Upper lobe of left lung (tissue), 6 donors: ENCODE measurements at regions not wholly inside any gene's neighbourhood (a gene's known extent, or its start where the extent isn't known, plus 50 kb on each side); places are given as distances from the start of the nearest gene placed in this dataset.

Experiments
- ATAC-seq, 2 donors: fragments of 200-7000 bp; cut with Tn5 transposase; one replicate each; pipeline ENCODE4 v1.9.1; 2022; ENCODE audit warnings: mild to moderate bottlenecking in 2 of 2, moderate library complexity in 2 of 2; ENCODE audit not compliant: low FRiP score in 2 of 2
- DNase-seq, 2 donors: peaks; one replicate each; pipeline ENCODE4 v3.0.0-alpha.2; 2019 to 2020
- H3K27ac ChIP-seq, 4 donors: fragments of 200-600 bp; sonication (generic); one replicate each; pipeline ENCODE4 v1.5.1; 2016 to 2019
- H3K27me3 ChIP-seq, 4 donors: fragments of 200-600 bp; sonication (generic); one replicate each; pipeline ENCODE4 v1.5.1; 2017 to 2019
- H3K36me3 ChIP-seq, 4 donors: fragments of 200-600 bp; sonication (generic); one replicate each; pipeline ENCODE4 v1.5.1; 2016 to 2019
- H3K4me1 ChIP-seq, 4 donors: fragments of 200-600 bp; sonication (generic); one replicate each; pipeline ENCODE4 v1.5.1; 2018 to 2019
- H3K4me3 ChIP-seq, 4 donors: fragments of 200-600 bp; sonication (generic); one replicate each; pipeline ENCODE4 v1.5.1; 2017 to 2019; ENCODE audit warnings: mild to moderate bottlenecking in 2 of 4, moderate library complexity in 1 of 4
- H3K9me3 ChIP-seq, 4 donors: fragments of 200-600 bp; sonication (generic); one replicate each; pipeline ENCODE4 v1.5.1; 2018 to 2019
- CTCF ChIP-seq, 6 experiments: fragments of 450-650 bp in 4 of 6; fragments of 200-600 bp in 2 of 6; sonication (generic) in 2 of 6; IDR thresholded peaks; one replicate each; pipeline ENCODE4 v1.5.1; 2016 to 2019; ENCODE audit warnings: antibody characterized with exemption in 6 of 6
- EP300 ChIP-seq, 4 donors: sonication (generic); formaldehyde crosslinking; IDR thresholded peaks; one replicate each; pipeline ENCODE4 v1.5.1; 2017; ENCODE audit warnings: antibody characterized with exemption in 4 of 4, control low read depth in 2 of 4
- POLR2A ChIP-seq, 4 donors: fragments of 450-650 bp; IDR thresholded peaks; one replicate each; pipeline ENCODE4 v1.5.1; 2016 to 2017; ENCODE audit warnings: antibody characterized with exemption in 4 of 4, mild to moderate bottlenecking in 2 of 4
- POLR2AphosphoS5 ChIP-seq, 2 donors: sonication (generic); formaldehyde crosslinking; IDR thresholded peaks; one replicate each; pipeline ENCODE4 v1.5.1; 2017; ENCODE audit warnings: antibody characterized with exemption in 2 of 2
- WGBS, 2 donors: methylation state at CpG; one replicate each; pipeline ENCODE4 v1.1.5; 2017 to 2018; 5-methylcytosine and 5-hydroxymethylcytosine counted together
- donor health status: DM: no; HTN: no; CAD: no; lungs with moderate emphysema.
- donor health status: DM: no; HTN: yes; CAD: no; lungs with severe emphysema.

DNA sequence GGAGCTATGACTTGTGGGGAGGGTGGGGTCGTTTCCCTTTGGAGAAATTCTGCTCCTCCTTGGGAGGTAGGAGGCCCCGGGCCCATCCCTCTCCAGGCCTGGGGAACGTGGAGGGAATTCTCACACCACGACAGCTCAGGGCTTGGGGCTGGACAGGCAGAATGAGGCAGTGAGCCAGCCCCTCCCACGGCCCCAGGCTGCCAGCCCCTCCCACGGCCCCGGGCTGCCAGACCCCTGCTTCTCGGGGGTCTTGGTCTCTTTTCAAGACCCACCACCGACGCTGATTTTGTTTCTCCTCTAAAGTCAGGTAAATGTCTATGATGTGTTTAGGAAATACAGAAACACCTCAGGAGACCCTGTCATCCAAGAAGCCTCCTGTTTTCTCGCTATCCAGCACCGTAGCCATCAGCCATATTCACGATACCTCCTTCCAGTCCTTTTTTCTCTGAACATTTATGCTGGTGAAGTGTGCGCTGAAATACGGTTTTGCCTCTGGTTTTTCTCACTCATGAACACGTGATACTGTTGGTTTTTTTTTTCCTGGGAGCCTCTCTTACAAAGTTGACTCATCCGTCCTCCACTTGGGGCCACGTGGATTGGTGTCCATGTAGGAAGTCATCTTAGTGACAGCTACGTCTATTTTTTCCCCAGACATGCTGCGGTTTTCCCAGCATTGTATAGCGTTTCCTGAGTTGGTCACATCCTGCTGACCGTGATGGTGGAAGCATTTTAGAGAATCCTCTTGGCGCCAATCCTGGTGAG is 1219.6 kb downstream of the BRD1 start:
- Histone ChIP-seq H3K4me1 (no peaks in the 10 kb centered on the region), H3K27ac (no peak overlapping the region), H3K27me3 (no peaks in the 10 kb centered on the region), H3K4me3 (no peak overlapping the region), H3K36me3 (no peaks in the 10 kb centered on the region), H3K9me3 (peaks cover 0 to 5% (median 0%) of the 10 kb centered on the region in 4 donors)
- no peak for DNase-seq
- ATAC-seq, result no peak
- WGBS, 2 donors, result 55 to 59% methylated on average over 23 of the region's 23 CpGs
- TF ChIP-seq POLR2AphosphoS5 (IDR thresholded peaks at IDR 0.05) (no peak), EP300 (IDR thresholded peaks at IDR 0.05) (no peak), CTCF (IDR thresholded peaks at IDR 0.05) (no peak), POLR2A (IDR thresholded peaks at IDR 0.05) (no peak)

DNA sequence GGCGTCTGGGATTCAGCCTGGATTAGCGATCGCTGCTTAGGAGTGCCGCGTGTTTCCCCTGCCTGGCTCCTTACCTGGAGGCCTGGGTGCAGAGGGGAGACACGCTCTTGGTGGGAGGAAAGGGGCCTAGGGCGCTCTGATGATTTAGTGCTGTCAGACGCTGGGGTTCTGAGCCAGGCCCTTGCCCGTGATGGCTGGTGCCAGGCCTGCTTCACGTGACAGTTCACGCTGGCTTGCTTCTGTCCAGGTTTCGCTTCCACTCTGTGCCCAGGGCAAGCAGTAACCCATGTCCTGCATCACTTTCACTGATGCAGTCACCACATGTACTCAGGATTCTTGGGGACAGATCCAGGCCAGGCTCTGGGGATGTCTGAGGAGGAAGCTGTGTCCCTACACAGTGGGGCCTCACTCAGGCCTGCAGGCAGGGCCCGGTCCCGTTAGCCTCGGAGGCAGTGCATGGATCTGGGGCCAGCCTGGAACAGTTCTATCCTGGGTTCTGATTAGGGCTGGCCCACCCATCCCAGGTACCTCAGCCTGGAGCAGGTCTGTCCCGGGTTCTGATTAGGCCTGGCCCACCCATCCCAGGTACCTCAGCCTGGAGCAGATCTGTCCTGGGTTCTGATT is 1220.9 kb downstream of the BRD1 start:
- Histone ChIP-seq H3K9me3 (peaks cover 0 to 5% (median 0%) of the 10 kb centered on the region in 4 donors), H3K4me1 (no peaks in the 10 kb centered on the region), H3K27me3 (no peaks in the 10 kb centered on the region), H3K4me3 (no peak overlapping the region), H3K27ac (no peak overlapping the region), H3K36me3 (no peaks in the 10 kb centered on the region)
- no peak for DNase-seq
- 88 to 90% methylated on average over 9 to 16 of the region's 16 CpGs for WGBS, 2 donors
- no peak for ATAC-seq
- TF ChIP-seq POLR2A (IDR thresholded peaks at IDR 0.05) (no peak), POLR2AphosphoS5 (IDR thresholded peaks at IDR 0.05) (no peak), EP300 (IDR thresholded peaks at IDR 0.05) (no peak), CTCF (IDR thresholded peaks at IDR 0.05) (no peak)

- ATAC-seq, result no peak
- Histone ChIP-seq H3K27ac (no peak overlapping the region), H3K4me1 (no peaks in the 10 kb centered on the region), H3K9me3 (no peaks in the 10 kb centered on the region), H3K27me3 (no peaks in the 10 kb centered on the region), H3K36me3 (no peaks in the 10 kb centered on the region), H3K4me3 (no peak overlapping the region)
- TF ChIP-seq EP300 (IDR thresholded peaks at IDR 0.05) (no peak), CTCF (IDR thresholded peaks at IDR 0.05) (no peak), POLR2A (IDR thresholded peaks at IDR 0.05) (no peak), POLR2AphosphoS5 (IDR thresholded peaks at IDR 0.05) (no peak)
- 94 to 95% methylated on average over 10 to 13 of the region's 13 CpGs for WGBS, 2 donors
- no peak for DNase-seq
Measured at GRCh38 chr22:48605856-48606481, 1221.7 kb downstream of the BRD1 start.

DNA sequence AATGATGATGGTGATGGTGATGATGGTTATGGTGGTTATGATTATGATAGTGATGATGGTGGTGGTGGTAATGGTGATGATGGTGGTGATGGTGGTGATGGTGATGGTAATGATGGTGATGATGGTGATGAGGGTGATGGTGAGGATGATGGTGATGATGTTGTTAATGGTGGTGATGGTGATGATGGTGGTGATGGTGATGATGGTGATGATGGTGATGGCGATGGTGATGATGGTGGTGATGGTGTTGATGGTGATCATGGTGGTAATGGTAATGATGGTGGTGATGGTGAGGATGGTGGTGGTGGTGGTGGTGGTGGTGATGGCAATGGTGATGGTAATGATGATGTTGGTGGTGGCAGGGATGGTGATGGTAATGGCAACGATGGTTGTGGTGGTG is 1222.5 kb downstream of the BRD1 start:
- H3K9me3 ChIP-seq, result no peaks in the 10 kb centered on the region
- 85 to 91% methylated on average over 2 of the region's 2 CpGs for WGBS, 2 donors
- H3K4me3 ChIP-seq, result no peak overlapping the region
- H3K36me3 ChIP-seq, result no peaks in the 10 kb centered on the region
- H3K4me1 ChIP-seq, result no peaks in the 10 kb centered on the region
- DNase-seq (no peak), ATAC-seq (no peak)
- no peaks in the 10 kb centered on the region for H3K27me3 ChIP-seq
- no peak overlapping the region for H3K27ac ChIP-seq
- no peak for TF ChIP-seq EP300 (IDR thresholded peaks at IDR 0.05)

DNA sequence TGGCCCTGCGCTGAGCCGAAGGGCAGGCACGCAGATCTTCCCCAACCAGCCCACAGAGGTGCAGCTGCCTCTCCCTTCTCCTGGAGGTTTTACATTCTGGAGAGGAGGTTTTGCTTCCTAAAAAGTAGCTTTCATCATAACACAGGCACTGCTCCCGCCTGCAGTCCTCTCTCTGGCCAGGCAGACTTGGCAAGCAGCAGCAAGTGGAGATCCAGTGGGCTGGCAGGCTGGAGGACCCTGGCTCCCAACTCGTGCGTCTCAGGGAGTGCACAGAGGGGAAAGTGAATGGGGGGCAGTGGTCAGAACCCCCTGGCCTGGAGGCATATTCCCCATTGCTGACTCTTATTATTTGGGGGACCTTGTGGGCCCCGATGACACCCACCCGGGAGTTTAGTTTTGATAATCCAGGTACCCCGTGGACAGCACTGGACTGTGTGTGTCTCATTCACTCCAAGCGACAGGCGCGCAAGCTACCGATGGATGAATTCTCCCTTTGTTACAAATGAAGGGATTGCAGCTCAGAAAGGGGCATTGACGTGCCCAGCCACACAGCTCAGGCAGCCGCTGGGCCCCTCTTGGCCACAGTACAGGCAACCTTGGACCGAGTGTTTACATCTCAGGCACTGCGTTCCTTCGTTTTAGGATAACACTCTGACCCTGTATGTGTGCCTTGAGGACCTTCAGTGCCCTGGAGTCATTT is 1223.9 kb downstream of the BRD1 start:
- no peaks in the 10 kb centered on the region for H3K27me3 ChIP-seq
- no peak overlapping the region for H3K4me3 ChIP-seq
- H3K9me3 ChIP-seq, result peaks cover 0 to 4% (median 0%) of the 10 kb centered on the region in 4 donors
- no peaks in the 10 kb centered on the region for H3K36me3 ChIP-seq
- ATAC-seq (no peak), DNase-seq (no peak)
- TF ChIP-seq EP300 (IDR thresholded peaks at IDR 0.05), result no peak
- no peak for TF ChIP-seq CTCF (IDR thresholded peaks at IDR 0.05)
- no peak for TF ChIP-seq POLR2AphosphoS5 (IDR thresholded peaks at IDR 0.05)
- TF ChIP-seq POLR2A (IDR thresholded peaks at IDR 0.05), result no peak
- H3K4me1 ChIP-seq, result no peaks in the 10 kb centered on the region
- no peak overlapping the region for H3K27ac ChIP-seq
- 87 to 90% methylated on average over 13 to 16 of the region's 18 CpGs for WGBS, 2 donors
